DOHH2 (cell line): ENCODE measurements at regions not wholly inside any gene's neighbourhood (a gene's known extent, or its start where the extent isn't known, plus 50 kb on each side); places are given as distances from the start of the nearest gene placed in this dataset.

Experiments used
- H3F3A ChIP-seq: fragments of 200-600 bp; sonication (generic), shearing (Covaris generic); 2 replicates; pipeline ENCODE4 v1.6.0; 2016; ENCODE audit warnings: antibody characterized with exemption, mild to moderate bottlenecking; ENCODE audit not compliant: control insufficient read depth, insufficient read depth
- H3K27ac ChIP-seq: fragments of 200-600 bp; sonication (generic); 2 replicates; pipeline ENCODE4 v1.5.1; 2014; ENCODE audit warnings: low read depth, mild to moderate bottlenecking, low read length, moderate library complexity
- H3K27me3 ChIP-seq: fragments of 200-600 bp; sonication (generic); 2 replicates; pipeline ENCODE4 v1.6.1; 2014; ENCODE audit warnings: mild to moderate bottlenecking, low read length, mixed read lengths; ENCODE audit not compliant: control insufficient read depth
- H3K36me3 ChIP-seq: fragments of 200-600 bp; sonication (generic); 2 replicates; pipeline ENCODE4 v1.6.1; 2014; ENCODE audit warnings: mild to moderate bottlenecking, low read length, moderate library complexity, mixed read lengths; ENCODE audit not compliant: control insufficient read depth
- H3K4me1 ChIP-seq: fragments of 200-600 bp; sonication (generic); 2 replicates; pipeline ENCODE4 v1.6.1; 2014; ENCODE audit warnings: mild to moderate bottlenecking, low read length, mixed read lengths; ENCODE audit not compliant: control insufficient read depth
- H3K4me2 ChIP-seq: fragments of 200-600 bp; sonication (generic); 2 replicates; pipeline ENCODE4 v1.6.0; 2014; ENCODE audit warnings: mild to moderate bottlenecking, low read length, moderate library complexity
- H3K4me3 ChIP-seq: fragments of 200-600 bp; sonication (generic); 2 replicates; pipeline ENCODE4 v1.5.1; 2014; ENCODE audit warnings: mild to moderate bottlenecking, low read length, mixed read lengths
- H3K79me2 ChIP-seq: fragments of 200-600 bp; sonication (generic); 2 replicates; pipeline ENCODE4 v1.6.1; 2014; ENCODE audit warnings: mild to moderate bottlenecking, low read length, mixed read lengths; ENCODE audit not compliant: control insufficient read depth
- H3K9me2 ChIP-seq: fragments of 200-600 bp; sonication (generic); replicated peaks from 2 replicates; pipeline ENCODE4 v1.6.1; 2014; ENCODE audit warnings: mild to moderate bottlenecking, low read length, mixed read lengths; ENCODE audit not compliant: control insufficient read depth
- H3K9me3 ChIP-seq: fragments of 200-600 bp; sonication (generic); 2 replicates; pipeline ENCODE4 v1.6.1; 2014; ENCODE audit warnings: antibody characterized with exemption, low read length, mixed read lengths; ENCODE audit not compliant: control insufficient read depth, insufficient read depth
- H4K20me1 ChIP-seq: fragments of 200-600 bp; sonication (generic); 2 replicates; pipeline ENCODE4 v1.6.0; 2014; ENCODE audit warnings: low read depth, mild to moderate bottlenecking, antibody characterized with exemption, low read length, moderate library complexity; ENCODE audit not compliant: control insufficient read depth, insufficient read depth
- EZH2phosphoT487 ChIP-seq: fragments of 200-600 bp; sonication (generic); IDR thresholded peaks from 2 replicates; pipeline ENCODE4 v1.6.1; 2017; ENCODE audit warnings: borderline replicate concordance, mild to moderate bottlenecking, antibody characterized with exemption, low read length, moderate library complexity, mixed read lengths
- TF ChIP-seq, protein P1 (sequence below): fragments of 200-600 bp; sonication (generic); IDR thresholded peaks from one replicate; pipeline ENCODE4 v1.5.1; 2014; ENCODE audit warnings: antibody characterized with exemption, mild to moderate bottlenecking, low read depth, low read length; ENCODE audit not compliant: poor library complexity, severe bottlenecking

DNA sequence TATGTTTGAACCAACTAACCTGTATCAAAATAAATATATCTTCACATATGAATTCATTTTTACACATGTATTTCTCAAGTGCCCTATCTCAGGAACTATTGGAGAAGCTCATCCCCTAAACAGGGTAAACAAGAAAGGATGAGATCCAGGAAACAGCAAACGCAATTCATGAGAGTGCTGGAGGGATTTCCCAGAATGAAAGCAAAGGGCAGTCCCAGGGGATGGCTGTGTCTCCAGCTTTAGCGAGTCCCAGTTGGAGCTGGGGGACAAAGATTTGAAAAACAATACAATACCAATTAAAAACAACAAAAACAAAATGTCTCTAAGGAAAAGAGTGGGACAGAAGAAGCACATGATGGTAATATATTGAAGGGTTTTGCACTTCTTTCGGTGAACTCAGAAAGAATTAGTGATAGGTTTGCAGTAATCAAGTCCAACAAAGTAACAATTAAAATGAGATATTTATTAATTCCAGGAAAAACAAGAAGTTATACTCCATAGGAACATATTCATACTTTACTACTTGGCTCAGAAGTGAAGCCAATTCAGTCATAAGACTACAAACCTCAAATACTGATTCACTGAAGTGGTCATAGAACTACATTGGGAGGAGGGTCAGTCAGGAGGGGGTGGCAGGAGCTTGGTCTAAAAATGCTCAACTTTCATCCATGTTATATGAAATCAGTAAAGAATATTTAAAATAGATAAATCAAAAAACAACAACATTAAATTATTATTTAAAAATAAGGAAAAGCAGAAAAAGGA lies 73.1 kb upstream of the PDE1A start:
- TF ChIP-seq EZH2phosphoT487, result no peak
- TF ChIP-seq, protein P1, sequence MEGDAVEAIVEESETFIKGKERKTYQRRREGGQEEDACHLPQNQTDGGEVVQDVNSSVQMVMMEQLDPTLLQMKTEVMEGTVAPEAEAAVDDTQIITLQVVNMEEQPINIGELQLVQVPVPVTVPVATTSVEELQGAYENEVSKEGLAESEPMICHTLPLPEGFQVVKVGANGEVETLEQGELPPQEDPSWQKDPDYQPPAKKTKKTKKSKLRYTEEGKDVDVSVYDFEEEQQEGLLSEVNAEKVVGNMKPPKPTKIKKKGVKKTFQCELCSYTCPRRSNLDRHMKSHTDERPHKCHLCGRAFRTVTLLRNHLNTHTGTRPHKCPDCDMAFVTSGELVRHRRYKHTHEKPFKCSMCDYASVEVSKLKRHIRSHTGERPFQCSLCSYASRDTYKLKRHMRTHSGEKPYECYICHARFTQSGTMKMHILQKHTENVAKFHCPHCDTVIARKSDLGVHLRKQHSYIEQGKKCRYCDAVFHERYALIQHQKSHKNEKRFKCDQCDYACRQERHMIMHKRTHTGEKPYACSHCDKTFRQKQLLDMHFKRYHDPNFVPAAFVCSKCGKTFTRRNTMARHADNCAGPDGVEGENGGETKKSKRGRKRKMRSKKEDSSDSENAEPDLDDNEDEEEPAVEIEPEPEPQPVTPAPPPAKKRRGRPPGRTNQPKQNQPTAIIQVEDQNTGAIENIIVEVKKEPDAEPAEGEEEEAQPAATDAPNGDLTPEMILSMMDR, result no peak
- Histone ChIP-seq H3K36me3 (no peaks in the 10 kb centered on the region), H3K79me2 (no peaks in the 10 kb centered on the region), H3K4me3 (no peak overlapping the region), H3K9me2 (no peaks in the 10 kb centered on the region), H3F3A (no peaks in the 10 kb centered on the region), H3K27me3 (no peaks in the 10 kb centered on the region), H4K20me1 (no peaks in the 10 kb centered on the region), H3K9me3 (no peaks in the 10 kb centered on the region), H3K27ac (no peak overlapping the region), H3K4me2 (no peak overlapping the region), H3K4me1 (no peaks in the 10 kb centered on the region)

DNA sequence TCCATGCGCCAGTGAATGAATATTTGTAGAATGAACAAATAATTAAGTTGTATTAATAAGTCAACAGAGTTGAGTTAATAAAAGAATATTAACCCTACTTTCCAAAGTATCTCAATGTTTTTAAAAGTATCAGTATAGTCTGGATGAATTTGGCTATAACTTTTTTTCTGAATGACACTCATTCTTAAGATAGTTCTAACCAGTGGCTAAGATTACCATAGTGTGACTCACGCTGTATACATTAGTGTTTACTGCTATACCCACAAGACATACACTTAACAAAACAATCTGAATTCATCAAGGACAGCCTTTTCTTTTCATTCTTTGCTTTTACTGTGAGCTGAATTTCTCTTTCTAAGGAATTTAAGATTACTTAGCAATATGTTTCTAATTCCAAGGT lies 77.0 kb upstream of the PDE1A start:
- TF ChIP-seq, protein P1, result no peak
- TF ChIP-seq EZH2phosphoT487, result no peak
- Histone ChIP-seq H4K20me1 (no peaks in the 10 kb centered on the region), H3K27me3 (no peaks in the 10 kb centered on the region), H3F3A (no peaks in the 10 kb centered on the region), H3K27ac (no peak overlapping the region), H3K4me1 (no peaks in the 10 kb centered on the region), H3K79me2 (no peaks in the 10 kb centered on the region), H3K9me3 (no peaks in the 10 kb centered on the region), H3K36me3 (no peaks in the 10 kb centered on the region), H3K4me2 (no peak overlapping the region), H3K4me3 (no peak overlapping the region), H3K9me2 (no peaks in the 10 kb centered on the region)

DNA sequence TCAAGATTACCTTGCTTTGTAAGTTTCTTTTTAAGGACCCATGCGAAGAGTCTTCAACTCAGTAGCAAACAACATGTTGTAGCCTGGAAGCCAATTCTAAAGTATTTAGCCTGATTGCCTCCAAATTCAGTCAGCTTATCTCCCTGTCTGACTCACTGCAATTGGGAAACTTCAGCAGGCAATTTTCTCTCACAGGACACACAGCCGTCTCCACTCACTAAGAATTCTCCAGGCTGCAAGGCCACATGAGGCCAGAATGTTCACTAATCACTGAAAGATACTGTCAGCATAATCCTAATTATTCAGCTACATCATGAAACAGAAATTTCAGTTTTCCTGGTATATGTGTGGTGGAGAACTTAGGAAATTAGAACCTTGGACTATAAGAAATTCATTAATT lies 78.1 kb upstream of the PDE1A start:
- no peaks in the 10 kb centered on the region for H4K20me1 ChIP-seq
- no peak overlapping the region for H3K4me2 ChIP-seq
- TF ChIP-seq EZH2phosphoT487, result no peak
- TF ChIP-seq, protein P1, result no peak
- H3K79me2 ChIP-seq, result no peaks in the 10 kb centered on the region
- no peaks in the 10 kb centered on the region for H3K9me3 ChIP-seq
- no peak overlapping the region for H3K27ac ChIP-seq
- no peaks in the 10 kb centered on the region for H3K27me3 ChIP-seq
- no peaks in the 10 kb centered on the region for H3K9me2 ChIP-seq
- H3K4me1 ChIP-seq, result no peaks in the 10 kb centered on the region
- H3K36me3 ChIP-seq, result no peaks in the 10 kb centered on the region
- H3F3A ChIP-seq, result no peaks in the 10 kb centered on the region
- no peak overlapping the region for H3K4me3 ChIP-seq
